GM23248 (cell line): ENCODE measurements at regions not wholly inside any gene's neighbourhood (a gene's known extent, or its start where the extent isn't known, plus 50 kb on each side); places are given as distances from the start of the nearest gene placed in this dataset.
A peak's percentile ranks its signal among the peaks of the same experiment; 100 is the strongest.

ENCODE experiments used
- DNase-seq: peaks from one replicate; pipeline ENCODE4 v3.0.0-alpha.2; 2015
- H2AFZ ChIP-seq: fragments of 200-600 bp; sonication (generic); 2 replicates; pipeline ENCODE4 v1.6.1; 2016; ENCODE audit warnings: antibody characterized with exemption
- H3F3A ChIP-seq: fragments of 200-600 bp; sonication (generic); 2 replicates; pipeline ENCODE4 v1.6.1; 2016; ENCODE audit warnings: mild to moderate bottlenecking, antibody characterized with exemption, mixed run types; ENCODE audit not compliant: insufficient read depth
- H3K27ac ChIP-seq: fragments of 200-600 bp; sonication (generic); 2 replicates; pipeline ENCODE4 v1.5.1; 2016; ENCODE audit warnings: mild to moderate bottlenecking
- H3K27me3 ChIP-seq: fragments of 200-600 bp; sonication (generic); replicated peaks from 2 replicates; pipeline ENCODE4 v1.6.1; 2016; ENCODE audit warnings: mild to moderate bottlenecking; ENCODE audit not compliant: insufficient read depth
- H3K36me3 ChIP-seq: fragments of 200-600 bp; sonication (generic); 2 replicates; pipeline ENCODE4 v1.6.1; 2016; ENCODE audit warnings: low read depth, mild to moderate bottlenecking
- H3K4me1 ChIP-seq: fragments of 200-600 bp; sonication (generic); 2 replicates; pipeline ENCODE4 v1.6.1; 2016; ENCODE audit warnings: mild to moderate bottlenecking; ENCODE audit not compliant: insufficient read depth
- H3K4me2 ChIP-seq: fragments of 200-600 bp; sonication (generic); one replicate; pipeline ENCODE4 v1.6.1; 2016; ENCODE audit warnings: mild to moderate bottlenecking; ENCODE audit not compliant: unreplicated experiment
- H3K4me3 ChIP-seq: fragments of 200-600 bp; sonication (generic); 2 replicates; pipeline ENCODE4 v1.5.1; 2016; ENCODE audit warnings: mild to moderate bottlenecking
- H3K79me2 ChIP-seq: fragments of 200-600 bp; sonication (generic); 2 replicates; pipeline ENCODE4 v1.6.1; 2016; ENCODE audit warnings: mild to moderate bottlenecking; ENCODE audit not compliant: insufficient read depth
- H3K9ac ChIP-seq: fragments of 200-600 bp; sonication (generic); 2 replicates; pipeline ENCODE4 v1.6.1; 2016; ENCODE audit warnings: mild to moderate bottlenecking
- H3K9me2 ChIP-seq: fragments of 200-600 bp; sonication (generic); 2 replicates; pipeline ENCODE4 v1.6.1; 2016; ENCODE audit warnings: mixed run types, mild to moderate bottlenecking, moderate library complexity; ENCODE audit not compliant: insufficient read depth
- H3K9me3 ChIP-seq: fragments of 200-600 bp; sonication (generic); one replicate; pipeline ENCODE4 v1.6.1; 2017; ENCODE audit warnings: low read depth
- H4K20me1 ChIP-seq: fragments of 200-600 bp; sonication (generic); 2 replicates; pipeline ENCODE4 v1.6.0; 2016; ENCODE audit not compliant: insufficient read depth
- EZH2 ChIP-seq: fragments of 200-600 bp; sonication (generic); IDR thresholded peaks from 2 replicates; pipeline ENCODE4 v1.6.1; 2018; ENCODE audit warnings: antibody characterized with exemption, mild to moderate bottlenecking; ENCODE audit not compliant: insufficient read depth, poor library complexity, severe bottlenecking
- EZH2phosphoT487 ChIP-seq: fragments of 200-600 bp; sonication (generic); IDR thresholded peaks from 2 replicates; pipeline ENCODE4 v1.6.1; 2018; ENCODE audit warnings: antibody characterized with exemption, moderate library complexity, mild to moderate bottlenecking, low read depth; ENCODE audit not compliant: insufficient read depth
- WGBS, 2 experiments: methylation state at CpG; one replicate each; pipeline ENCODE4 v1.1.6; 2015 to 2017; ENCODE audit warnings: low lambda C conversion rate in 2 of 2, low coverage in 1 of 2; ENCODE audit errors: missing lambda C conversion rate in 2 of 2; 5-methylcytosine and 5-hydroxymethylcytosine counted together
- in situ Hi-C: fragments of 300-500 bp; cut with MboI; formaldehyde crosslinking; loops from 2 replicates; pipeline ENCODE4 v1.15.0; 2020

GRCh38 chr6:10048370-10049297, 366.2 kb downstream of the TFAP2A start:
- Histone ChIP-seq H4K20me1 (no peaks in the 10 kb centered on the region), H3K27ac (no peak overlapping the region), H2AFZ (no peak overlapping the region), H3K4me3 (no peak overlapping the region), H3K4me1 (no peaks in the 10 kb centered on the region), H3K27me3 (no peaks in the 10 kb centered on the region), H3K9ac (no peak overlapping the region), H3F3A (no peaks in the 10 kb centered on the region), H3K36me3 (no peaks in the 10 kb centered on the region), H3K9me2 (no peaks in the 10 kb centered on the region), H3K9me3 (no peaks in the 10 kb centered on the region), H3K4me2 (no peak overlapping the region), H3K79me2 (no peaks in the 10 kb centered on the region)
- TF ChIP-seq EZH2phosphoT487 (no peak), EZH2 (no peak)
- 23 to 25% methylated on average over 6 of the region's 6 CpGs for WGBS, 2 experiments
- no peak for DNase-seq
- in situ Hi-C loops, result no loop called here

- Histone ChIP-seq H4K20me1 (no peaks in the 10 kb centered on the region), H3K4me2 (no peak overlapping the region), H3K4me3 (no peak overlapping the region), H3K79me2 (no peaks in the 10 kb centered on the region), H3K4me1 (no peaks in the 10 kb centered on the region), H3K36me3 (no peaks in the 10 kb centered on the region), H3K9ac (no peak overlapping the region), H3K9me3 (no peaks in the 10 kb centered on the region), H3K9me2 (no peaks in the 10 kb centered on the region), H3F3A (no peaks in the 10 kb centered on the region), H3K27ac (no peak overlapping the region), H3K27me3 (no peaks in the 10 kb centered on the region), H2AFZ (no peak overlapping the region)
- no peak for DNase-seq
- 7 to 20% methylated on average over 4 of the region's 4 CpGs for WGBS, 2 experiments
- in situ Hi-C loops, result no loop called here
- TF ChIP-seq EZH2, result no peak
Measured at GRCh38 chr6:10042280-10042679, 372.6 kb downstream of the TFAP2A start.

- Histone ChIP-seq H3K27ac (no peak overlapping the region), H3K4me1 (no peaks in the 10 kb centered on the region), H3K9me2 (no peaks in the 10 kb centered on the region), H3K4me3 (no peak overlapping the region), H3K36me3 (no peaks in the 10 kb centered on the region), H3K27me3 (no peaks in the 10 kb centered on the region), H3K9me3 (no peaks in the 10 kb centered on the region), H4K20me1 (no peaks in the 10 kb centered on the region), H2AFZ (no peak overlapping the region), H3K4me2 (peak overlapping the region; percentile 3), H3K79me2 (no peaks in the 10 kb centered on the region), H3K9ac (no peak overlapping the region), H3F3A (no peaks in the 10 kb centered on the region)
- in situ Hi-C loops, result no loop called here
- peak; percentile 26 for DNase-seq
- WGBS, 2 experiments, result 20 to 21% methylated on average over 10 of the region's 10 CpGs
- TF ChIP-seq EZH2phosphoT487, result no peak
- TF ChIP-seq EZH2, result no peak
Measured at GRCh38 chr6:10033223-10033829, 381.5 kb downstream of the TFAP2A start.

GRCh38 chr6:10031617-10032016, 383.3 kb downstream of the TFAP2A start:
- TF ChIP-seq EZH2phosphoT487, result no peak
- Histone ChIP-seq H2AFZ (no peak overlapping the region), H3F3A (no peaks in the 10 kb centered on the region), H3K9me3 (no peaks in the 10 kb centered on the region), H3K4me1 (no peaks in the 10 kb centered on the region), H3K27me3 (no peaks in the 10 kb centered on the region), H3K79me2 (no peaks in the 10 kb centered on the region), H3K36me3 (no peaks in the 10 kb centered on the region), H3K4me2 (no peak overlapping the region), H3K27ac (no peak overlapping the region), H3K9me2 (no peaks in the 10 kb centered on the region), H3K4me3 (no peak overlapping the region), H3K9ac (no peak overlapping the region), H4K20me1 (no peaks in the 10 kb centered on the region)
- in situ Hi-C loops, result no loop called here
- no peak for DNase-seq
- 26 to 29% methylated on average over 2 of the region's 2 CpGs for WGBS, 2 experiments
